Fibroblast of mammary gland (primary cell): ENCODE measurements at regions not wholly inside any gene's neighbourhood (a gene's known extent, or its start where the extent isn't known, plus 50 kb on each side); places are given as distances from the start of the nearest gene placed in this dataset.

Experiments used
- DNase-seq: peaks from one replicate; pipeline ENCODE4 v3.0.0-alpha.2; 2010; ENCODE audit warnings: low read depth
- H3K4me3 ChIP-seq: 2 replicates; pipeline ENCODE4 v1.5.1; 2011; ENCODE audit warnings: low read depth, mild to moderate bottlenecking, low read length, moderate library complexity; ENCODE audit not compliant: control insufficient read depth
- TF ChIP-seq, protein P1 (sequence below): conservative IDR thresholded peaks from 2 replicates; pipeline ENCODE4 v1.5.1; 2011; ENCODE audit warnings: low read depth, low read length, inconsistent platforms; ENCODE audit not compliant: control insufficient read depth, insufficient read depth

DNA sequence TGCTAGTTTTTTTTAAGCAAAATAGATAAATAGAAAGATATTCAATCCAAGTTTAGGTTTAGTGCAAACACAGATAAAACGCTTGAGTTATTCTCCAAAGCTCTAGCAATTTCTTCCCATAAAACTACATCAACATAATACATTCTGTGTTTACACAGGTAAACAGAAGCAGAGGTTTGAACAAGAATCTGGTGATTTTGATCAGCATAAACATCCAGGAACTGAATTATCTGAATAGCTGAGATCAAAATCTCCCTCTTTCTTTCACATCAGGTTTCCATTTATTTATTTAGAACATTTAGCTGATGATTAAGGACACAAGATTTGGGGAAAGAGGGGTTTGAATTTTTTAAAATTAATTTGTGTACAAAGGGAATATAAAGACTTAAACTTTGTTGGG, 1564.6 kb downstream of the MRPL39 start:
- TF ChIP-seq, protein P1, sequence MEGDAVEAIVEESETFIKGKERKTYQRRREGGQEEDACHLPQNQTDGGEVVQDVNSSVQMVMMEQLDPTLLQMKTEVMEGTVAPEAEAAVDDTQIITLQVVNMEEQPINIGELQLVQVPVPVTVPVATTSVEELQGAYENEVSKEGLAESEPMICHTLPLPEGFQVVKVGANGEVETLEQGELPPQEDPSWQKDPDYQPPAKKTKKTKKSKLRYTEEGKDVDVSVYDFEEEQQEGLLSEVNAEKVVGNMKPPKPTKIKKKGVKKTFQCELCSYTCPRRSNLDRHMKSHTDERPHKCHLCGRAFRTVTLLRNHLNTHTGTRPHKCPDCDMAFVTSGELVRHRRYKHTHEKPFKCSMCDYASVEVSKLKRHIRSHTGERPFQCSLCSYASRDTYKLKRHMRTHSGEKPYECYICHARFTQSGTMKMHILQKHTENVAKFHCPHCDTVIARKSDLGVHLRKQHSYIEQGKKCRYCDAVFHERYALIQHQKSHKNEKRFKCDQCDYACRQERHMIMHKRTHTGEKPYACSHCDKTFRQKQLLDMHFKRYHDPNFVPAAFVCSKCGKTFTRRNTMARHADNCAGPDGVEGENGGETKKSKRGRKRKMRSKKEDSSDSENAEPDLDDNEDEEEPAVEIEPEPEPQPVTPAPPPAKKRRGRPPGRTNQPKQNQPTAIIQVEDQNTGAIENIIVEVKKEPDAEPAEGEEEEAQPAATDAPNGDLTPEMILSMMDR, result no peak
- no peak overlapping the region for H3K4me3 ChIP-seq
- DNase-seq, result no peak

DNA sequence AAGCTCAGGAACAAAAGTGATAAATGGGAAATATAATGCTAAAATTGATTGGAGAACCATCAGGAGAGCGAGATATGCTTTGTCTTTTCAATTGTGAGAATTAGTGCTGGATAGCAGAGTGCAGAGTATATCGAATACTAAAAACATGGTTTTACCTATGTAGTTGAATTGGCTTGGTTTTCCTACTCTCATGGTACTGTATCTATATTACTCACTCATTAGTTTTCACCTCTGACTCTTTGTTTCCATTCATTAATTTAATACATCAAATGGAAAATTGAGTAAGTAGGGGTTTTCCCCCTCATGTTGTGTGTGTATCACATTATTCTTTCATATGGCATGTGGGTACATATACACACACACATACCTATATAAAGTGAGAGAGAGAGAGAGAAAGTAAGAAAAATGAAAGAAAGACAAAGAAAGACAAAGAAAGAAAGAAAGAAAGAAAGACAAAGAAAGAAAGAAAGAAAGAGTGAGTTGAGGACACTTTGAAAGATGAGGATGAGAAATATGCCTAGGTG, 1574.5 kb downstream of the MRPL39 start:
- no peak overlapping the region for H3K4me3 ChIP-seq
- no peak for DNase-seq
- TF ChIP-seq, protein P1, result no peak

DNA sequence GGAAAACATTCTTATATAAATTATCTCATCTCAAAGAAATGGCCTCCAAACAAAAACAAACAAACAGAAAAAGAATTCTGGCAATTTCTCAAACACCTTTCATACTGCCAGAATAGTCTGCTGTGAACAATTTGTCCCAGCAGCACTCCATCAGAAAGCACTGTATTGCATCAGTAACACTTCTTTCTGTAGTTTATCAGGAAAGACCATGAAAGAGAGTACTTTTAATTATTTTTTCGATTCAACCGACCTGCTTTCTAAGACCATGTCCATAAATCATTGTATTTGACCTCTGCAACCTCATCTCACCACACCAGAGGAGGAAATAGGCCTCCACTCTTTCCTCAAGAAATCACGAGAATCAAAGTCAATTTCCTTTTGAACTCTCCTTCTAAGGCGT, 1579.9 kb downstream of the MRPL39 start:
- no peak overlapping the region for H3K4me3 ChIP-seq
- no peak for DNase-seq
- TF ChIP-seq, protein P1, result no peak

DNA sequence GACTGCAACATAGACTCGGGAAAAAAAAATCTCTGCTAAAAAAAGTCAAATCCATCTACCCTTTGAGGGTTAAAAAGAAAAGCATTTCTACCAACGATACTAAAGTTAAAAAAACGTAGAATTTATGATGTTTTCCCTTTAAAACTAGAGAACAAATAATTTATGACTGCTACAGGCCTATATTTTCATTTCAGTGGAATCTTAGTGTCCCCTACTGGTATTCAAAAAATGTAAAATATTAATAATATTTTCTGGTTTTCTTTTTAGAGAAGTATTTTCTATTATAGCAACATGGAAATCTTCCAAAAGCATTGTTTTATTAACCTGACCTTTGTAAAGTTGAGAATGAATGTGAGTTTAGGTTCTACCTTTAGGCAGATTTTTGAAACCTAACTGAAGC, 1582.2 kb downstream of the MRPL39 start:
- TF ChIP-seq, protein P1, result no peak
- DNase-seq, result no peak

DNA sequence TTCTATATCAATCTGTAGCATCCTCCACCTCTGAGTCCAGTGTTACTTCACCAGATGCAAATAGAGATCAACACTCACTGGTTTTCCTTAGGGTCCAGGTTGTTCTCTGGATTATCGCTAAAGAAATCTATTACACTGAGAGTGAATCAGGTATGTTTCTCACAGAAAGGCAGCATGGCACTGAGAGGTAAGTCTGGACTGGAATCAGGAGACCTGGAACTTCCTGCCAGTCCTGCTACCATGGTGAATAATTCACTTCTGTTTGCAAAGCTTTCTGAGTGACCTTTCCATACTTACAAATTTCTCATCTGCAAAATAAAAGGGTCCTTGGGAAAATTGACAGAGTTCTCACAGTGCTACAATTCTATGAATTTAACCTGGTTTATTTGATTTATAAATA, 1583.3 kb downstream of the MRPL39 start:
- DNase-seq, result no peak
- TF ChIP-seq, protein P1, result no peak
- no peak overlapping the region for H3K4me3 ChIP-seq

More for the DNA sequence above, 1582.2 kb downstream of the MRPL39 start:
- no peak overlapping the region for H3K4me3 ChIP-seq

DNA sequence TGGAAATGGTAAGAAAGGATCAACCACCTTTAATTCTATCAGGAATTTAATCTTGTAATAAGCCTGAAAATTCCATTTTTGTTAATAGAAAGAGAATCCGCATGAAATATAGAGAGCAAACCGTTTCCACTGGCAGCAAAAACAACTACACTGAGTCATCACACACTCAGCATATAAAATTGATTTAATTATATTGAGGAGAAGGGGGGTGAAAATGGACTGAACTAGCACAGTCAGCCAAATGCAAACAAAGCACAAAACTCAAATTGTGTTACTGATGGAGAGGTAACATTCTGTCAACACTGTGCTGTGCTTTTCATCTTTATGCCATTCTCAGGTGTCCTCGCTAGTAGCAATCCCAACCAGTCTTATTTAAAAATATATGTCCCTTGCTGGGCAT, 1583.9 kb downstream of the MRPL39 start:
- TF ChIP-seq, protein P1, result no peak
- DNase-seq, result no peak
- no peak overlapping the region for H3K4me3 ChIP-seq

DNA sequence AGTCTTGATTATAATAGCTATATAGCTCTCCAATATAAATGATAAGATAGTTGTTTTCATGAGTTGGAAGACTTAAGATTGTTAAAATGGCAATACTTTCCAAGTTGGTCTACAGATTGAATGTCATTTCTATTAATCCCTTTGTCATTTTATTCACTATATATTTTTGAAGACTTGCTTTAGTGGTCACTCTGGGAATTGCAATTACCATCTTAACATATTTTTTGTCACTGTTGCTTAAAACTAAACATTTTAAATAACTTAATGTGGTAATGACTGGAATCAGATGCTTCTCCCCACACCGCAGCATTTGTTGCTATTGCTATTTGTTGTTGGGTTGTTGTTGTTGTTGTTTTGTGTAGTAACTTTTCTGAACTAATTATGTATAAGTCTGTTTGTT, 1592.9 kb downstream of the MRPL39 start:
- no peak for DNase-seq
- TF ChIP-seq, protein P1, result no peak
- no peak overlapping the region for H3K4me3 ChIP-seq
